OCI-LY1 (cell line): ENCODE measurements at regions not wholly inside any gene's neighbourhood (a gene's known extent, or its start where the extent isn't known, plus 50 kb on each side); places are given as distances from the start of the nearest gene placed in this dataset.

Source experiments
- CTCF ChIP-seq: fragments of 200-600 bp; sonication (generic), shearing (Covaris generic); IDR thresholded peaks from 2 replicates; pipeline ENCODE4 v1.5.1; 2017; ENCODE audit warnings: mild to moderate bottlenecking, antibody characterized with exemption, low read length, moderate library complexity, mixed read lengths
- EZH2 ChIP-seq: fragments of 200-600 bp; sonication (generic), shearing (Covaris generic); IDR thresholded peaks from 2 replicates; pipeline ENCODE4 v1.8.0; 2017; ENCODE audit warnings: borderline replicate concordance, mixed run types, mild to moderate bottlenecking, antibody characterized with exemption, low read length, moderate library complexity, mixed read lengths

- TF ChIP-seq EZH2 (no peak), CTCF (no peak)
Measured at GRCh38 chr4:13942977-13943376, 315.5 kb upstream of the BOD1L1 start.
